Choroid plexus epithelial cell (primary cell): ENCODE measurements at regions not wholly inside any gene's neighbourhood (a gene's known extent, or its start where the extent isn't known, plus 50 kb on each side); places are given as distances from the start of the nearest gene placed in this dataset.

Source experiments
- DNase-seq: peaks from one replicate; pipeline ENCODE4 v3.0.0-alpha.2; 2010; ENCODE audit warnings: low read depth
- H3K4me3 ChIP-seq: 2 replicates; pipeline ENCODE4 v1.5.1; 2011; ENCODE audit warnings: low read depth, mild to moderate bottlenecking, control low read depth, low read length, moderate library complexity
- TF ChIP-seq, protein P1 (sequence below): conservative IDR thresholded peaks from 2 replicates; pipeline ENCODE4 v1.5.1; 2011; ENCODE audit warnings: low read depth, mild to moderate bottlenecking, control low read depth, inconsistent platforms, low read length, moderate library complexity

DNA sequence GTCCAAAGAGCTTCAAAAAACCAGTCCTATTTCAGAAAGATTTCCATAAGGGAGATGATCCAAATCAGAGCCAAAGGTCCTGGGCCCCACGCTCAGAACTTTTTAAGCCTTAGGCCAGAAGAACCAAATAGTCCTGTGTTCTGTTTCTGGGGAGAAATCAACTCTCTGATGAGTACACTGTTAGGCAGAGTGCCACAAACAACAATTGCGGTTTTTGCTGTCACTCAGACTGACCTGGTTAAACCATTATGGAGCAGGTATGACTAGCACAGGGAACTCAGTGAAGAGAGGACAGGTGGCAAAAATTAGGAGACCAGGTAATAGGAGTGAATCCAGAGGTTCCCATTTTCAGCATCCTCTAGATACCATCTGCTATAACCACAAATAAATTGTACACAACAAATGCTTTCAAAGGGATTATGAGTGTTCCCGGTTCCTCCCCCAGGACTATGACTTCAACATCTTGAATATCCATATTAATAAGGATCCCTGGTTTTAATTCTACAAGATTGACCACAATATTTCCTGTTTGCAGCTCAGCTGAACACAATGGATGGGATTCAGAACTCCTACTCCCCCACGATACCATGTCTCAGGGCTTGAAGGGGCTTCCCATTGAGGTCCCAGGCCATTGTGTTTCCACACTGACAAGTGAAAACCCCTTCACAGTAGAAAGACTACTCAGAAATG is 52.1 kb upstream of the FREM1 start:
- no peak for DNase-seq
- TF ChIP-seq, protein P1, sequence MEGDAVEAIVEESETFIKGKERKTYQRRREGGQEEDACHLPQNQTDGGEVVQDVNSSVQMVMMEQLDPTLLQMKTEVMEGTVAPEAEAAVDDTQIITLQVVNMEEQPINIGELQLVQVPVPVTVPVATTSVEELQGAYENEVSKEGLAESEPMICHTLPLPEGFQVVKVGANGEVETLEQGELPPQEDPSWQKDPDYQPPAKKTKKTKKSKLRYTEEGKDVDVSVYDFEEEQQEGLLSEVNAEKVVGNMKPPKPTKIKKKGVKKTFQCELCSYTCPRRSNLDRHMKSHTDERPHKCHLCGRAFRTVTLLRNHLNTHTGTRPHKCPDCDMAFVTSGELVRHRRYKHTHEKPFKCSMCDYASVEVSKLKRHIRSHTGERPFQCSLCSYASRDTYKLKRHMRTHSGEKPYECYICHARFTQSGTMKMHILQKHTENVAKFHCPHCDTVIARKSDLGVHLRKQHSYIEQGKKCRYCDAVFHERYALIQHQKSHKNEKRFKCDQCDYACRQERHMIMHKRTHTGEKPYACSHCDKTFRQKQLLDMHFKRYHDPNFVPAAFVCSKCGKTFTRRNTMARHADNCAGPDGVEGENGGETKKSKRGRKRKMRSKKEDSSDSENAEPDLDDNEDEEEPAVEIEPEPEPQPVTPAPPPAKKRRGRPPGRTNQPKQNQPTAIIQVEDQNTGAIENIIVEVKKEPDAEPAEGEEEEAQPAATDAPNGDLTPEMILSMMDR = no peak
- no peak overlapping the region for H3K4me3 ChIP-seq

DNA sequence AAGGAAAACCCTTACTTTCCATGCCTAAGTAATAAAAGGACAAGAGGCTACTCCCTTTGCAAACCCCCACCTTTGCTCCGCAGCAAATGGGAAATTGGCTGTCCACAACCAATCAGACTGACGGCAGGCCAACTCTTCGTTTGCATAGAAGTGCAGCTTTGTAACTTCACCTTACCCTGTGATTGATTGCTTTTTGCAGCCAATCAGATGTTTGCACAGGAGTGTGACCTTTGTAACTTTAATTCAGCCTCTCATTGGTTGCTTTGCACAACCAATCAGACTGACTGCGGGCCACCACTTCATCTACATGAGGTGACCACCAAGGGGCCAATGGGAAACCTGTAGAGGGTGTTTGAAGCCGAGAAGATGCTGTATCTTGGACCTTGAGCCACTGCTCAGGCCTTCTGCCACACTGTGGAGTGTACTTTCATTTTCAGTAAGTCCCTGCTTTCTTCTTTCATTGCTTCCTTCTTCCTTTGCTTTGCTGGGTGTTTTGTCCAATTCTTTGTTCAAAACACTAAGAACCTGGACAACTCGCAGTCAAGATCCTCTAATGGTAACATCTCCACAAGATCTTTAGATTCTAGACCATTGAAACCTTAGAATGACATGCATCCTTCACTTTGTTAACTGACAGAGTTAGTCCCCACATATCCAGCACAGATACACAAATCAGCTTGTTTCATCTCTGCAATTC is 51.3 kb upstream of the FREM1 start:
- no peak for DNase-seq
- H3K4me3 ChIP-seq = no peak overlapping the region
- TF ChIP-seq, protein P1 = no peak

DNA sequence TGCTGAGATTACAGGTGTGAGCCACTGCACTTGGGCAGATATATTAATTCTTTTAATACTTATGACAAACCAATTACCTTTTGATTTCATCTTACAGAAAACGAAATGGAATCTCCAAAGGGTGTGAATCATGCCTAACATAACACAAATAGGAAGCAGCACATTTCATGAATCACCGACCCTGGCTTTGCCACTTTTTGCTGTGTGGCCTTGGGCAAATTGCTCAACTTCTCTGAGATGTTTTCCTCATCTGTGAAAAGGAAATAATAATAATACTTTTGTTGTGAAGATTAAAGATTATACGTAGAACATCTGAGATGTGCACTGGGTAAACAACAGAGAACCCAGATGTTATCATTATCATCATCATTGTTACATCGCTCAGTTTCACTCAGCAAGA is 50.7 kb upstream of the FREM1 start:
- no peak overlapping the region for H3K4me3 ChIP-seq
- TF ChIP-seq, protein P1 = no peak
- DNase-seq = no peak
